SHP77 (cell line): ENCODE measurements at regions not wholly inside any gene's neighbourhood (a gene's known extent, or its start where the extent isn't known, plus 50 kb on each side); places are given as distances from the start of the nearest gene placed in this dataset.
A peak's percentile ranks its signal among the peaks of the same experiment; 100 is the strongest.
"Not testable (repeated sequence)": the region's sequence is repeated elsewhere in the genome, so short reads cannot be mapped to it uniquely, and the experiment has no call there.

Source experiments
- DNase-seq, 2 experiments: peaks; one replicate each; lab custom pipeline; 2025; lab: John Stamatoyannopoulos, UW

GRCh38 chr1:187892683-187893039, 1063.9 kb downstream of the PLA2G4A start:
- DNase-seq = no peak

- DNase-seq = no peak
These were observed 1064.7 kb downstream of the PLA2G4A start for GRCh38 chr1:187893471-187893870.

- no peak for DNase-seq
These were observed 1065.6 kb downstream of the PLA2G4A start for GRCh38 chr1:187894349-187894748.

GRCh38 chr1:187903223-187903622, 1074.5 kb downstream of the PLA2G4A start:
- DNase-seq = no peak

GRCh38 chr1:187909382-187909781, 1080.6 kb downstream of the PLA2G4A start:
- DNase-seq = peak in 1 of 2 experiments; percentile 2

GRCh38 chr1:187911820-187912219, 1083.1 kb downstream of the PLA2G4A start:
- DNase-seq = no peak

- no peak for DNase-seq
These were observed 1092.2 kb downstream of the PLA2G4A start for GRCh38 chr1:187920976-187921375.

GRCh38 chr1:187921426-187921825, 1092.7 kb downstream of the PLA2G4A start:
- no peak for DNase-seq

- DNase-seq = no peak
These were observed 1093.5 kb downstream of the PLA2G4A start for GRCh38 chr1:187922255-187922654.

GRCh38 chr1:187924252-187924651, 1095.5 kb downstream of the PLA2G4A start:
- DNase-seq = no peak

- DNase-seq = no peak
These were observed 1099.5 kb downstream of the PLA2G4A start for GRCh38 chr1:187928288-187928687.

- DNase-seq = no peak
These were observed 1099.9 kb downstream of the PLA2G4A start for GRCh38 chr1:187928696-187929095.

- DNase-seq = no peak
These were observed 1103.0 kb downstream of the PLA2G4A start for GRCh38 chr1:187931776-187932175.

GRCh38 chr1:187933562-187934419, 1105.0 kb downstream of the PLA2G4A start:
- DNase-seq = no peak

- DNase-seq = no peak
These were observed 1107.9 kb downstream of the PLA2G4A start for GRCh38 chr1:187936667-187937066.

GRCh38 chr1:187938092-187938491, 1109.3 kb downstream of the PLA2G4A start:
- no peak for DNase-seq

GRCh38 chr1:187942986-187943385, 1114.2 kb downstream of the PLA2G4A start:
- no peak for DNase-seq

- no peak for DNase-seq
These were observed 1115.1 kb downstream of the PLA2G4A start for GRCh38 chr1:187943606-187944403.

- not testable (repeated sequence) for DNase-seq
These were observed 1117.9 kb downstream of the PLA2G4A start for GRCh38 chr1:187946661-187947060.

- no peak for DNase-seq
These were observed 1118.6 kb downstream of the PLA2G4A start for GRCh38 chr1:187947359-187947758.

- no peak for DNase-seq
These were observed 1119.5 kb downstream of the PLA2G4A start for GRCh38 chr1:187948170-187948794.

GRCh38 chr1:187949567-187949966, 1120.8 kb downstream of the PLA2G4A start:
- no peak for DNase-seq

GRCh38 chr1:187951817-187952216, 1123.1 kb downstream of the PLA2G4A start:
- no peak for DNase-seq
